T-helper 17 cell (primary cell): ENCODE measurements at regions not wholly inside any gene's neighbourhood (a gene's known extent, or its start where the extent isn't known, plus 50 kb on each side); places are given as distances from the start of the nearest gene placed in this dataset.

Source experiments
- ATAC-seq: fragments of 150-1000 bp; cut with Tn5 transposase; 2 replicates; pipeline ENCODE4 v1.10.0; 2021; ENCODE audit warnings: mild to moderate bottlenecking, moderate library complexity
- DNase-seq, 3 donors: peaks; one replicate each; pipeline versions ENCODE4 v3.0.0 to v3.0.0-alpha.2; 2020 to 2021
- H3K9me3 ChIP-seq: one replicate; pipeline ENCODE4 v1.7.0; 2013; ENCODE audit warnings: low read length, mild to moderate bottlenecking; ENCODE audit not compliant: control insufficient read depth, poor library complexity, severe bottlenecking
- H3K27ac Mint-ChIP-seq: one replicate; pipeline ENCODE4 v1.8.0; 2022; ENCODE audit warnings: mild to moderate bottlenecking, moderate library complexity, mixed read lengths
- H3K27me3 Mint-ChIP-seq: one replicate; pipeline ENCODE4 v1.8.0; 2022; ENCODE audit warnings: mixed read lengths
- H3K36me3 Mint-ChIP-seq: one replicate; pipeline ENCODE4 v1.8.0; 2022; ENCODE audit warnings: low read depth, mixed read lengths
- H3K4me1 Mint-ChIP-seq: one replicate; pipeline ENCODE4 v1.8.0; 2022; ENCODE audit warnings: mild to moderate bottlenecking, mixed read lengths
- H3K4me3 Mint-ChIP-seq: one replicate; pipeline ENCODE4 v1.8.0; 2022; ENCODE audit warnings: mild to moderate bottlenecking, moderate library complexity, mixed read lengths

DNA sequence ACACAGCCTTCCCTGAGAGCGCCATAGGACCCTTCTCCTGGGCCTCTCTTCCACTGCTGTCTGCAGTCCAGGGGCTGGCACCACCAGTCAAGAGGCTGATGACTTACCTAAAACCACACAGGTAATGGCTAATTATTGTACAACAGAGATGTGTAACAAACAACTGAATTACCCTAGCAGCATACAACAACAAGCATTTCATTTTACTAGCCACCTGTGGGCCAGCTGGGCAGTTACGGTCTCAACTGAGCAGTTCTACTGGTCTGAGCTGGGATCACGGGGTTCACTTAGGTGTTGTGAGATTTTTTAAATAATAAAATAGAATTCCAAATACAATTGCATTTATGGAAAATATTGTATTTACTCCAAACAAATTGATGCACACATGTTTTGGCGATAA is 431.9 kb downstream of the TNS3 start:
- DNase-seq (no peak), ATAC-seq (no peak)

DNA sequence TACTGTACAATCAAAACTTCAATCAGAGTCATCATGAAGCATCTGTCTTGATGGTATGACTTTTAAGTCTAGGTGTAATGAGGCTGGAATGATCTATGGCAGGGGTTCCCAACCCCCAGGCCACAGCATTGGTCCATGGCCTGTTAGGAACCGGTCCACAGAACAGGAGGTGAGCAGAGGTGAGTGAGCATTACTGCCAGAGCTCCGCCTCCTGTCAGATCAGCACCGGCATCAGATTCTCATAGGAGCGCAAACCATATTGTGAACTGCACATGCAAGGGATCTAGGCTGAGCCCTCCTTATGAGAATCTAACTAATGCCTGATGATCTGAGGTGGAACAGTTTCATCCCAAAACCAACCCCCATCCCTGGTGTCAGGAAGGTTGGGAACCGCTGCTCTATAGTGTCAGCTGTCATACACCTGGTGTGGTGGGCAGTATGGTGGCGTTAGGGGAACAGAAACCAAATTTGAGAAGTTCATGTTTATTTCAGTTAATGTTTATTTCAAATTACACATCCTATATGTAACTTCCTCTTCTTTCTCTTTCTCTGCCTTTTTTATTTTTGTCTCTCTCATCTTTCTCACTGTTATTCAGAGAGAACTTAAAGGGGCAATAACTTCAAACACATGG is 432.6 kb downstream of the TNS3 start:
- H3K27me3 Mint-ChIP-seq = no peaks in the 10 kb centered on the region
- H3K9me3 ChIP-seq = no peaks in the 10 kb centered on the region
- DNase-seq (no peak), ATAC-seq (no peak)
- H3K4me1 Mint-ChIP-seq = no peaks in the 10 kb centered on the region
- H3K4me3 Mint-ChIP-seq = no peak overlapping the region
- no peak overlapping the region for H3K27ac Mint-ChIP-seq
- no peaks in the 10 kb centered on the region for H3K36me3 Mint-ChIP-seq

More for the DNA sequence above, 431.9 kb downstream of the TNS3 start:
- no peaks in the 10 kb centered on the region for H3K36me3 Mint-ChIP-seq
- H3K4me1 Mint-ChIP-seq = no peaks in the 10 kb centered on the region
- no peak overlapping the region for H3K27ac Mint-ChIP-seq
- no peaks in the 10 kb centered on the region for H3K27me3 Mint-ChIP-seq
- H3K4me3 Mint-ChIP-seq = no peak overlapping the region
- no peaks in the 10 kb centered on the region for H3K9me3 ChIP-seq

DNA sequence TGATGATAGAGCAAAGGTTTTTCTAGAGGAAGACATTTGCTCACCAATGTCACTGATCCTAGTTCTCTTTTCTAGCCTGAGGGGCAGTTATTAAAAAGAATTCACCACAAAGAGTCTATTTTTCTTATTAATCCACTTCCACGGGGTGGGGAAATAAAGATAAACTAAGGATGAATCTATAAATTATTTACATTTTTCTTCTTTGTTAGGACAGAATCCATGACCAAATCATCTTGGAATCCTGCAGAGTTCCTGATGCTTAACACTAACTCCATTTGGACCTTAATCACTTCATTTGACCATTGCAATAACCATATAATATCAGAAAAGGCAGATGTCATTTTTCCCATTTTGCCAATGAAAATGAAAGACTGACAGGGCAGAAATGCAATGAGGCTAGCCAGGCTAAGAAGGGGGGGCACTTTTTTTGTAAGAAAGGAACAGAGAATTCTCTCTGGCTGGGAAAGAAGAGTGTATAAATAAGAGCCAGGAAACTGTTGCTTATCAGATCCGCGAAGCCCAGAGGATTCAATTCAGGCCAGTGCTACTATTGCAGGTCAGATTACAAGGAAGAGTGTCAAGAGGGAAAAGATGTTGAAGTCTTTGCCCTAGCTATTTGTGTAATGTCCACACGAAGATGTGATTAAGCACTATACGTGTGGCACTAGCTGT is 433.2 kb downstream of the TNS3 start:
- no peak overlapping the region for H3K27ac Mint-ChIP-seq
- H3K4me3 Mint-ChIP-seq = no peak overlapping the region
- no peaks in the 10 kb centered on the region for H3K9me3 ChIP-seq
- ATAC-seq = no peak
- no peak for DNase-seq
- H3K4me1 Mint-ChIP-seq = no peaks in the 10 kb centered on the region
- no peaks in the 10 kb centered on the region for H3K27me3 Mint-ChIP-seq
- no peaks in the 10 kb centered on the region for H3K36me3 Mint-ChIP-seq

DNA sequence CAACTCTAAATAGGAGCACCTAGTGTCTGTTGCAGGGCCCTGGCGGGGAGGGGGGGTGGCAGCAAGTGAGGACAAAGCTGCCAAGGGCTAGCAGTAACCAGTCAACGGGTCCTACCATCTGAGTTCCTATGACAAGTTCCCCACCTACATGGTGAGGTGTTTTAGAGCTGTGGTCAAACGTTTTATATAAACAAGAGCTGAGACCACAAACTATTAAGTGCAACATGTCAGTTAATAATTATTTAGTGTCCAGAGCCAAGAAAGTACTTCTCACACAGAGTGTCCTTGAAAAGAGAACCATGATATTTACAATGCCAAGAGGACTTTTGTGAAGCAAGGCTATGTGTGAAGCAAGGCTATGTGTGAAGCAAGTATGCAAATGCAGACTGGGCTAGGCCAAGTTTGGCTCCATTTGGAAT is 434.7 kb downstream of the TNS3 start:
- no peak overlapping the region for H3K27ac Mint-ChIP-seq

DNA sequence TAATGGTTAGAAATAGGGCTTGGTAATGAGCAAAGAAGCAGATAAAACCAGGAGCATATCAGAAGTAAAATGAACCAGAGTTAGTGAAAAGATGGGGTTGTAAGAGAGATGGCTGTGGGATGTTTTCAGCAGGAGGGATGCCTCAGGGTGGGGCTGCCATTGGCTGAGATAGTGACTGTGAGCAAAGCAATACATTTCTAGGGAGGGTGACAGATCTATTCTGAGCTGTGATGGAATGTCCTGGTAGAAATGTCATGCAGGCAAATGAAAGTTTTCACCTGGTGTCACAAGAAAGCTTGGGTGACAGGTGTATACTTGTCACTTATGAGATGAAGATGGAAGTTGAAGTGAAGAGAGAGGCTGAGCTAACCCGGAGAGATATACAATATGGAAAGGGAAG is 435.9 kb downstream of the TNS3 start:
- Mint-ChIP-seq H3K4me1 (no peaks in the 10 kb centered on the region), H3K36me3 (no peaks in the 10 kb centered on the region), H3K27me3 (no peaks in the 10 kb centered on the region), H3K4me3 (no peak overlapping the region), H3K27ac (no peak overlapping the region)
- no peak for DNase-seq
- no peaks in the 10 kb centered on the region for H3K9me3 ChIP-seq
- ATAC-seq = no peak

More for the DNA sequence above, 434.7 kb downstream of the TNS3 start:
- Mint-ChIP-seq H3K36me3 (no peaks in the 10 kb centered on the region), H3K4me3 (no peak overlapping the region), H3K27me3 (no peaks in the 10 kb centered on the region), H3K4me1 (no peaks in the 10 kb centered on the region)
- ATAC-seq (no peak), DNase-seq (no peak)
- H3K9me3 ChIP-seq = no peaks in the 10 kb centered on the region

DNA sequence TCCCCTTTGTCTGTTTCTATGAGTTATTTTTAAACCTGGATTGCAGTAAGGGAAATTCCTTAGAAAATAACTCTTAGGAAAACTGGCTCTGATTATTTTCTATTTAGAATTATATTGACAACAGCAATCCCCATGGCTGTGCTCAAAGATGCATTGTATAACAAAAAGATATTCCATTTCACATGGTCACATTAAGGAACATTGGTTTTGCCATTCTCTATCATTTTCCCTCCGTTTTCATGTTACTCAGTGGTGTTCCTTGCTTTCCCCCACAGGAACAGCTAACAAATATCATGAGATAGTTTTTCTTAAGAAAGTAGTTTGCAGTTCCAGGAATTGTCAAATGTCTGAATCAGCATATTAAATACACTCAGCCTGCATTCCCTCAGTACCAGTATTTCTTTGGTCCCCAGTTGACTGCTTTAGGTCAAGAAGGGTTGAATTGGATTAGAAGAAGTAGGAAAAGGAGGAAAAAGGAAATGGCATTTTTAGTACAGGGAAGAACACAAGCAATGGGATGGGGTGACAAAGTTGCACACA is 436.7 kb downstream of the TNS3 start:
- H3K4me3 Mint-ChIP-seq = no peak overlapping the region
- no peaks in the 10 kb centered on the region for H3K36me3 Mint-ChIP-seq
- no peaks in the 10 kb centered on the region for H3K4me1 Mint-ChIP-seq
- H3K27me3 Mint-ChIP-seq = no peaks in the 10 kb centered on the region
- no peak overlapping the region for H3K27ac Mint-ChIP-seq
- ATAC-seq = no peak
- no peak for DNase-seq
- H3K9me3 ChIP-seq = no peaks in the 10 kb centered on the region

DNA sequence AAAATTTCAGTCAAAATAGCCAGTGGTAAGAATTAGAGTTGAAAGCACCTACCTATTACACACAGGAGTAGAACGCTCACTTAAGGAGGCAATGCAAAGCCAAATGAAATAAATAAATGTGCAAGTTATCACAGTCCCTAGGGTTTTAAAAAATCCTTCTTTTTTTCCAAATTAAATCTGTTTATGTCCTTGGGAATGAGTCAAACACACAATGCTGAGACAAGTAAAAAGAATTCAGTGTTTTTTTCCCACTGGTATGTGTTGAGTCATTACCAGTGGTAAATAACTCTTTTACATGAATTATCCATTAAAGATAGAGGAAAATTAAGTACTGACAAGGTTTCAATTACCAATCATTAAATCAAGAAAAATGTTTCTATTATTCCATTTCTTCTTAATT is 438.6 kb downstream of the TNS3 start:
- Mint-ChIP-seq H3K4me3 (no peak overlapping the region), H3K36me3 (no peaks in the 10 kb centered on the region), H3K4me1 (no peaks in the 10 kb centered on the region), H3K27ac (no peak overlapping the region), H3K27me3 (no peaks in the 10 kb centered on the region)
- no peak for DNase-seq
- no peak for ATAC-seq
- no peaks in the 10 kb centered on the region for H3K9me3 ChIP-seq

DNA sequence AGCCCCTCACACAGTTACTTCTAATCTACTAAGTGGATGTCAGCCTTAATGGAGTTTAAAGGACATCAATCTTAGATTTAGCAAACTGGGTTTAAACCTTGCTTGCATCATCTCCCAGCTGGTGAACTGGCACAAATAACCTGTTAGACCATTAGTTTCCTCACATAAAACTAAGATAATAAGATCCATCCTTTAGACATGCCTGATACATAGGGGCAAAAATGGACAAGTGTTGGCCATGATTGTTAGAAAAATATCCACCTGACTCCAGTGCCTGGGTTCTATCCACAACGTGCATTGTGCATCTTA is 439.1 kb downstream of the TNS3 start:
- Mint-ChIP-seq H3K27ac (no peak overlapping the region), H3K4me1 (no peaks in the 10 kb centered on the region), H3K36me3 (no peaks in the 10 kb centered on the region), H3K27me3 (no peaks in the 10 kb centered on the region), H3K4me3 (no peak overlapping the region)
- no peak for DNase-seq
- no peak for ATAC-seq
- no peaks in the 10 kb centered on the region for H3K9me3 ChIP-seq

DNA sequence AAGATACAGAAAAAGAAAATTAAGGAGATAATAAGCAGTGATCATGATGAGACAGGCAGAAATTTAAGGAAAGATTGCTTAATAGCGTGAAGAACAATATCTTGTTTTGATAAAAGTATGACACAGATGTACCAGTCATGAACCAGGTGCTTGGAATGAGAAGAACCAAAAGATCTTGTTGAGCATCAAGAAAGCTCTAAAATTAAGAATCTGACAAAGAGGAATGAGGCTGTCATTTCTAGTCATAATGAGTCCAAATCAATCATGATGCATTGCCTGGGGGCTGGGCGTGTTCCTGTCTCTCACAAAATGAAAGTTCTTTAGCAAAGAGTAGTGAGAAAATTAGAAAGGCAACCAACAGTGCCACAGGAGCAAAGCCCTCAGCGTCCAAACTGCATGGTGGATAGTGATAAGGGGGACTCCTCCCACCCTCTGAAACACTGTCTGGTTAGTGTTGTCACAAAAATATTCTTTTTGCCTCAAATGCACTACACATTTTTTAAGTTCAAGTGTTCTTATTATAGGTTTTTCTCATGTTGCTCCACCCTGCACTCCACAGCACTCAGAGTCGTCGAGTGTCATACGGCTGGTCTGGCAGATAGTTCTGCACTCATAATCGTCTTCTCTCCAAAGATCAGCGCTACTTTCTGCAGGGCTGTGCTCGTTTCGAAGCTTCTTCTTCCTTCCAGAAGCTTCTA is 439.6 kb downstream of the TNS3 start:
- ATAC-seq = no peak
- no peaks in the 10 kb centered on the region for H3K36me3 Mint-ChIP-seq
- no peak overlapping the region for H3K27ac Mint-ChIP-seq
- no peak overlapping the region for H3K4me3 Mint-ChIP-seq
- H3K4me1 Mint-ChIP-seq = no peaks in the 10 kb centered on the region
- no peak for DNase-seq
- H3K9me3 ChIP-seq = no peaks in the 10 kb centered on the region
- no peaks in the 10 kb centered on the region for H3K27me3 Mint-ChIP-seq

DNA sequence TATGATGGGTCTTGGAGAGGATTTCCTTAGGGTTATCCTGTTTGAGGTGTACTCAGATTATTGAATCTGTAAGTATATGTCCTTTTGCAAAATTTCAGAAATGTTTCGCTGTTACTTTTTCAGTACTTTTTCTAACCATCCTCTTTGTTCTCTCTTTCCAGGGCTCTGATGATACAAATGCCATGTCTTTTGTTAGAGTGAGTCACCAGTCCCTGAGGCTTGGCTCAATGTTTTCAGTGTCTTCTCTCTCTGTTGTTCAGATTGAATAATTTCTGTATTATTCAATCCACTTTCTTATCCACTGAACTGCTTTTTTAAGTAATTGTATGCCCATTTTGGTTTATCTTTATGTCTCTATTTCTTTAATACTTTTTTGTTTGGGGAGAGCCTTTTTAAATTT is 449.4 kb downstream of the TNS3 start:
- Mint-ChIP-seq H3K4me1 (no peaks in the 10 kb centered on the region), H3K4me3 (no peak overlapping the region), H3K36me3 (no peaks in the 10 kb centered on the region), H3K27ac (no peak overlapping the region), H3K27me3 (no peaks in the 10 kb centered on the region)
- DNase-seq (no peak), ATAC-seq (no peak)
- no peaks in the 10 kb centered on the region for H3K9me3 ChIP-seq

DNA sequence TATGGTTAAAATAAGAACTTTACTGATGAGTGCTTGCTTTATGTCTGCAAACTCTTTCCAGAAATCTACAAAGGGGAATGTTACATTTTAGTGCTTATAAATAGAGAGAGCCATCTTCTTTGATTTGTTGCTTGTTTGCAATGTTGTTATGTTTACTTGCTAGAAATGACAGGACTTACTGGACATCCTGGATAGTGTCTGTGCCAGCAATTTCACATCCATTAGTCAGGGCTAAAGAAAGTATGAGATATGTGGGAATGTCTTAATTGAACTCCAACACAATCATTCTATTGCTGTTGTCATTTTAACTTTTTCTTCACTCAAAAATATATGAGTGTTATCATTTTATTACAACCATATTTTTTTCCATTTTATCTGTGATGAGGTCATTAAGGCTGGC is 453.2 kb downstream of the TNS3 start:
- Mint-ChIP-seq H3K4me3 (no peak overlapping the region), H3K36me3 (no peaks in the 10 kb centered on the region), H3K27ac (no peak overlapping the region), H3K4me1 (no peaks in the 10 kb centered on the region), H3K27me3 (no peaks in the 10 kb centered on the region)
- no peaks in the 10 kb centered on the region for H3K9me3 ChIP-seq
- DNase-seq = no peak
- ATAC-seq = no peak

DNA sequence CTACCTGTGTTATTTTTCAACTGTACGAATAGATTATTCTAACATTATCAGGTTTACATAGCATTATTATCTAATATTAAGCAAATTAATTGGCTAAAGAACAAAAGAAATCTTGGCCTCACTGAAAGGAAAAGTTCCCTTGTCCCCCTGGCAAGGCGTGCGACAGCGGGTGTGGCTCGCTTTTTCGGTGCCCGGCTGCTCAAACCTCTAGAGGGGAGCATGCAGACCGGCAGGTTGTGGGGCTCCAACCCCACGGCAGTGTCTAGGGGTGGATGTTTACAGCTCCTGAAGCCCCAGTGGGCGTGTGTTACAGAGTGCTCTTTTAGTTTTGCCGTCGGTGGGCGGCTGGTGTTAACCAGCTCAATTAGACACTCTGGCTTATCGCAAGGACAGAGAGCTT is 456.4 kb downstream of the TNS3 start:
- Mint-ChIP-seq H3K27me3 (no peaks in the 10 kb centered on the region), H3K4me1 (no peaks in the 10 kb centered on the region), H3K36me3 (no peaks in the 10 kb centered on the region), H3K27ac (no peak overlapping the region), H3K4me3 (no peak overlapping the region)
- H3K9me3 ChIP-seq = no peaks in the 10 kb centered on the region
- ATAC-seq = no peak
- no peak for DNase-seq

DNA sequence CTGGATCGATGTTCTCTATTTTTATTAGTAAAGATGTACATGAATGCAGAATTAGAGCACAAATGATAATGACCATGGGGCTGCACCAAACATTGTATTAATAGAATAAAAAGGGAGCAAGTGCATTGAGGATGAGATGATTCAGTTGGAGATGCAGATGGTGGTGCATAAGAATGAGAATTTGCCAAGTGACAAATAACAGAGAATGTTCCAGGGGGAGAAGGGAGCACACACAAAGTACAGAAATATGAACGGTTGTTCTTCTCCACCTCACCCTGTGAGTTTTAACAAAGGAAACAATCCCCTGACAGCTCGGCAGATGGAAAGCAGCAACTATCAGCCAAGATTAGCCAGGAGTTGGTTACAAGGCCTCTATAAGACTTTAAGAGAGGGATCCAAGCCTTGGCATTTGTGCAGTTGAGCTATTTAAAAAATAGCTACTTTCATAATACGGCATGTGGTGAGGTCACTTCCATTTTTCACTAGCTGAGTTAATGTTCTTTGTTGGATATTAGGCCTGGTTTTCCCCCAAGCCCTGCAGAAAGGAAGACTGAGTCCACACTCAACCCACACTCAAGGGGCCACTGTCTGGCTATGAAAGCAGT is 462.5 kb downstream of the TNS3 start:
- Mint-ChIP-seq H3K4me3 (no peak overlapping the region), H3K27ac (no peak overlapping the region), H3K36me3 (no peaks in the 10 kb centered on the region), H3K27me3 (no peaks in the 10 kb centered on the region), H3K4me1 (no peaks in the 10 kb centered on the region)
- no peak for DNase-seq
- H3K9me3 ChIP-seq = no peaks in the 10 kb centered on the region
- ATAC-seq = no peak
